Activated CD4-positive, alpha-beta T cell treated with anti-CD3 and anti-CD28 coated beads for 48 hours (primary cell): ENCODE measurements at regions not wholly inside any gene's neighbourhood (a gene's known extent, or its start where the extent isn't known, plus 50 kb on each side); places are given as distances from the start of the nearest gene placed in this dataset.

Experiments
- DNase-seq: peaks from one replicate; pipeline ENCODE4 v3.0.0-alpha.2; 2020

- DNase-seq = no peak
These were observed 419.2 kb downstream of the DIPK2A start for GRCh38 chr3:144390786-144391185.

GRCh38 chr3:144391236-144391635 is 419.6 kb downstream of the DIPK2A start:
- no peak for DNase-seq

GRCh38 chr3:144394032-144394431 is 422.4 kb downstream of the DIPK2A start:
- DNase-seq = no peak

GRCh38 chr3:144402430-144402829 is 430.8 kb downstream of the DIPK2A start:
- DNase-seq = no peak

- no peak for DNase-seq
These were observed 431.4 kb downstream of the DIPK2A start for GRCh38 chr3:144403040-144403457.

- no peak for DNase-seq
These were observed 435.7 kb downstream of the DIPK2A start for GRCh38 chr3:144407335-144407734.

GRCh38 chr3:144409319-144409718 is 437.7 kb downstream of the DIPK2A start:
- DNase-seq = no peak

GRCh38 chr3:144413068-144413467 is 441.4 kb downstream of the DIPK2A start:
- no peak for DNase-seq

GRCh38 chr3:144415492-144415891 is 443.9 kb downstream of the DIPK2A start:
- no peak for DNase-seq

GRCh38 chr3:144424606-144425005 is 453.0 kb downstream of the DIPK2A start:
- DNase-seq = no peak

- no peak for DNase-seq
These were observed 454.7 kb downstream of the DIPK2A start for GRCh38 chr3:144426366-144426765.

- DNase-seq = no peak
These were observed 455.3 kb downstream of the DIPK2A start for GRCh38 chr3:144426967-144427366.

- no peak for DNase-seq
These were observed 458.1 kb downstream of the DIPK2A start for GRCh38 chr3:144429719-144430121.

GRCh38 chr3:144431134-144431533 is 459.5 kb downstream of the DIPK2A start:
- DNase-seq = no peak

- DNase-seq = no peak
These were observed 461.4 kb downstream of the DIPK2A start for GRCh38 chr3:144433006-144433405.

GRCh38 chr3:144437989-144438388 is 466.4 kb downstream of the DIPK2A start:
- DNase-seq = no peak

GRCh38 chr3:144444061-144444460 is 472.4 kb downstream of the DIPK2A start:
- DNase-seq = no peak

GRCh38 chr3:144444546-144444945 is 472.9 kb downstream of the DIPK2A start:
- DNase-seq = no peak

GRCh38 chr3:144455841-144456440 is 484.3 kb downstream of the DIPK2A start:
- DNase-seq = no peak

GRCh38 chr3:144457758-144458157 is 486.1 kb downstream of the DIPK2A start:
- no peak for DNase-seq

- DNase-seq = no peak
These were observed 486.7 kb downstream of the DIPK2A start for GRCh38 chr3:144458283-144458682.

GRCh38 chr3:144462337-144462736 is 490.7 kb downstream of the DIPK2A start:
- DNase-seq = no peak

GRCh38 chr3:144463911-144464310 is 492.3 kb downstream of the DIPK2A start:
- no peak for DNase-seq

- DNase-seq = no peak
These were observed 494.5 kb downstream of the DIPK2A start for GRCh38 chr3:144466114-144466513.

GRCh38 chr3:144466540-144466939 is 494.9 kb downstream of the DIPK2A start:
- no peak for DNase-seq

GRCh38 chr3:144470666-144471065 is 499.0 kb downstream of the DIPK2A start:
- DNase-seq = no peak
